COR-L47 (cell line): ENCODE measurements at regions not wholly inside any gene's neighbourhood (a gene's known extent, or its start where the extent isn't known, plus 50 kb on each side); places are given as distances from the start of the nearest gene placed in this dataset.
"Not testable (repeated sequence)": the region's sequence is repeated elsewhere in the genome, so short reads cannot be mapped to it uniquely, and the experiment has no call there.

Source experiments
- DNase-seq: peaks from one replicate; lab custom pipeline; 2025; lab: John Stamatoyannopoulos, UW

- DNase-seq = no peak
These were observed 309.9 kb upstream of the NOX3 start for GRCh38 chr6:155765275-155766194.

GRCh38 chr6:155762649-155763048 is 307.0 kb upstream of the NOX3 start:
- DNase-seq = no peak

- no peak for DNase-seq
These were observed 299.8 kb upstream of the NOX3 start for GRCh38 chr6:155755452-155755851.

- not testable (repeated sequence) for DNase-seq
These were observed 293.1 kb upstream of the NOX3 start for GRCh38 chr6:155748778-155749177.

GRCh38 chr6:155747491-155747890 is 291.9 kb upstream of the NOX3 start:
- no peak for DNase-seq

GRCh38 chr6:155740781-155741399 is 285.3 kb upstream of the NOX3 start:
- DNase-seq = no peak

GRCh38 chr6:155738602-155739105 is 283.0 kb upstream of the NOX3 start:
- no peak for DNase-seq

- no peak for DNase-seq
These were observed 261.7 kb upstream of the NOX3 start for GRCh38 chr6:155717374-155717773.

- no peak for DNase-seq
These were observed 255.1 kb upstream of the NOX3 start for GRCh38 chr6:155710704-155711103.

- DNase-seq = no peak
These were observed 253.6 kb upstream of the NOX3 start for GRCh38 chr6:155709262-155709661.

GRCh38 chr6:155708100-155708499 is 252.5 kb upstream of the NOX3 start:
- DNase-seq = no peak

GRCh38 chr6:155706806-155707205 is 251.2 kb upstream of the NOX3 start:
- DNase-seq = no peak

GRCh38 chr6:155706341-155706740 is 250.7 kb upstream of the NOX3 start:
- no peak for DNase-seq

GRCh38 chr6:155701342-155701741 is 245.7 kb upstream of the NOX3 start:
- DNase-seq = no peak

- DNase-seq = no peak
These were observed 239.9 kb upstream of the NOX3 start for GRCh38 chr6:155695495-155695894.

- DNase-seq = no peak
These were observed 238.8 kb upstream of the NOX3 start for GRCh38 chr6:155694419-155694790.

- peak; percentile 12 for DNase-seq
These were observed 238.2 kb upstream of the NOX3 start for GRCh38 chr6:155693573-155694418.

GRCh38 chr6:155690820-155691219 is 235.2 kb upstream of the NOX3 start:
- DNase-seq = no peak

- DNase-seq = no peak
These were observed 232.0 kb upstream of the NOX3 start for GRCh38 chr6:155687645-155688044.

GRCh38 chr6:155684416-155685196 is 229.0 kb upstream of the NOX3 start:
- no peak for DNase-seq

GRCh38 chr6:155678361-155678760 is 222.7 kb upstream of the NOX3 start:
- DNase-seq = no peak

- no peak for DNase-seq
These were observed 220.7 kb upstream of the NOX3 start for GRCh38 chr6:155676346-155676745.
